ENCODE measurements at regions not wholly inside any gene's neighbourhood (a gene's known extent, or its start where the extent isn't known, plus 50 kb on each side); places are given as distances from the start of the nearest gene placed in this dataset.
"Not testable (repeated sequence)": the region's sequence is repeated elsewhere in the genome, so short reads cannot be mapped to it uniquely, and the experiment has no call there.

DNA sequence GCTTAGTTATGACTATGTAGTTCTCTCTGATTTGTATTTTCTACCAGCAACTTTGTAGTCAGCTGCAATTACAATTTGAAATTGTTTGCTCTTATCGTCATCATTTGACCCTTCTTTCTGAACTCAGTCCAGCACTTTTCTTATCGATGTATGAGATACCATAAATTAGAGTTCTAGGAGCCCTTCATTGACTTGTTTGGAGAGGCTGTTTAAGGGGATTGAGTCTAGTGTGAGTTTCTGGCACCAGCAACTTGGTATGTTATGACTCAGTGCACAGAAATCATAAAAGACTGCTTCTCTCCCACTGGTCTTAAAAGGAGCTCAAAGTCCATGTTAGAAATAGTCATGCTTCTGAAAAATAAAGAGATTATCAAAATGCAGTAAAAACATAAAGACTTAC, 190.3 kb downstream of the TENT5A start:
- no peak for DNase-seq (ENCODE audit: low read depth in 2 of 2)

GRCh38 chr6:81561731-81562130, 190.8 kb downstream of the TENT5A start:
- DNase-seq (ENCODE audit: low read depth in 2 of 2) = no peak

GRCh38 chr6:81561071-81561564, 191.4 kb downstream of the TENT5A start:
- no peak for DNase-seq (ENCODE audit: low read depth in 2 of 2)

- DNase-seq (ENCODE audit: low read depth in 2 of 2) = no peak
These were observed 194.7 kb downstream of the TENT5A start for GRCh38 chr6:81557811-81558210.

- no peak for DNase-seq (ENCODE audit: low read depth in 2 of 2)
These were observed 195.9 kb downstream of the TENT5A start for GRCh38 chr6:81556551-81556950.

GRCh38 chr6:81553216-81553615, 199.3 kb downstream of the TENT5A start:
- DNase-seq (ENCODE audit: low read depth in 2 of 2) = no peak

DNA sequence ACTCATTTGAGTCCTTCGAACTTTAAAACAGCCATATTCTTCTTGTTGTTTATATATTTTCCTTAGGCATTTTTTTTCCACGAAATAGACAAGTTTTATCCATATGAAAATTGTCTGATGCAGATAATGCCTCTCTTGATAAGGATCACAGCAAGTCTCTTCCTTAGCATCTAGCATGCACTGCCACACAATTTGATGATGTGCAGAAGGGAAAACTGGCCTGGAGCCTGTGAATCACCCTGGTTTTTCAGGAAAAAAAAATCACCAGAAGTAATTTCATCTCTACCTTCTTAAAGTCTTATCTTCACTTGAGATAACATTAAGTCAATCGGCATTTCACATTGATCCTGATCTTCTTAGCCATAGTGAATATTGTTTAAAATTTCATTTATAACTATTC, 199.8 kb downstream of the TENT5A start:
- no peak for DNase-seq (ENCODE audit: low read depth in 2 of 2)

DNA sequence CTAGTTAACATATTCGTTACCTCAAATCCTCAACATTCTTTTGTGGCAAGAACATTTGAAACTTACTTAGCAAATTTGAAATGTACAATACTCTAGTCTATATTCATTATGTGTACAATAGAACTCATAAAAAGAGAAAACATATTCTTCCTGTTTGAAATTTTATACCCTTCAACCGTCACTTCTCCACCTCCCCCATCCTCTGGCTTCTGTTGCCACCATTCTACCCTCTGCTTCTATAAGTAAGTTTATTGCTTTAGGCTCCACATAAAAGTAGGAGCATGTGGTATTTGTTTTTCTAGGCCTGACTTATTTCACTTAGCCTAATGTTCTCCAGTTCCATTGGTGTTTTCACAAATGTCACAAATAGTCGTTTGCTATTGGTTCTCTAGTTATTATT, 205.3 kb downstream of the TENT5A start:
- DNase-seq (ENCODE audit: low read depth in 2 of 2) = no peak

GRCh38 chr6:81534934-81535465, 217.5 kb downstream of the TENT5A start:
- no peak for DNase-seq (ENCODE audit: low read depth in 2 of 2)

- no peak for DNase-seq (ENCODE audit: low read depth in 2 of 2)
These were observed 220.5 kb downstream of the TENT5A start for GRCh38 chr6:81531869-81532561.

GRCh38 chr6:81517455-81517854, 235.0 kb downstream of the TENT5A start:
- DNase-seq (ENCODE audit: low read depth in 2 of 2) = no peak

DNA sequence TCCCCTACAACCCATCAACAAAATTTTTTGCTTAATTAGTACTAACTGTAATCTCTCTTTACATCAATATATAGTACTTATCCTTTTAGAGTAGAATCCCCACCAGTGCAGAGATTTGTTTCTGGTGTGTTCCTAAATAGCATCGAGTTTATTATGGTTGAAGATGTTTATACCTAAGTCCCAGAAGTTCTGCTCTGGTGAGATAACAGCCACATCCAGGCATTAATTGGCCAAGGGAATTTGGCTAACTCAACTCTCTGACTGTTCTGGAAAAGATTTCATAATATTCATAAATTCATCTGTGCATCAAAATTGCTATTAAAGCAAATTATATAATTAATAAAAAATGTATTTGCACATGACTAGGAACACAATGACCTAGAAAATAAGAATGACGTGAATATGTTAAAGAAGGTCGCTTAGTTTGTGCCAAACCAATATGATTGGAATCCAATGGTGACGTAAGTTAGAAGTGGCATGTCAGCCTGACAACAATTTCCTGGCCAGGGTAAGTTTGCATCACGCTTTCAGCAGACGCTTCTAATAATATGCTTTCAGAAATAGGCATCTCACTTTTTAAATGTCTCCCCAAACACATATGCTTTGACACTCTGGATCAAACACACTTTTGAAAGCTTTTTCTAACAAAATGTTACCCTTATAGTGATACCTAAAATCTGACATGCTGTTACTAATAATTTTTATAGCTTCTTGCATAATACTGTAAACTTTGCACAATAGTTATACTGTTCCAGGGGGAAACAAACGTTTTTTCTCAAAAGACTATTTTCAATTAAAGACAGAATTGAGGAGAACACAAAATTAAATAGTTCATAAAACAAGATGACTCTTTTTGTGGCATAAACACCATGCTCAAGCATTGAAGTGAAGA, 236.7 kb downstream of the TENT5A start:
- DNase-seq (ENCODE audit: low read depth in 2 of 2) = no peak

GRCh38 chr6:81514195-81514594, 238.3 kb downstream of the TENT5A start:
- not testable (repeated sequence) for DNase-seq (ENCODE audit: low read depth in 2 of 2)

GRCh38 chr6:81511423-81511822, 241.1 kb downstream of the TENT5A start:
- DNase-seq (ENCODE audit: low read depth in 2 of 2) = no peak

DNA sequence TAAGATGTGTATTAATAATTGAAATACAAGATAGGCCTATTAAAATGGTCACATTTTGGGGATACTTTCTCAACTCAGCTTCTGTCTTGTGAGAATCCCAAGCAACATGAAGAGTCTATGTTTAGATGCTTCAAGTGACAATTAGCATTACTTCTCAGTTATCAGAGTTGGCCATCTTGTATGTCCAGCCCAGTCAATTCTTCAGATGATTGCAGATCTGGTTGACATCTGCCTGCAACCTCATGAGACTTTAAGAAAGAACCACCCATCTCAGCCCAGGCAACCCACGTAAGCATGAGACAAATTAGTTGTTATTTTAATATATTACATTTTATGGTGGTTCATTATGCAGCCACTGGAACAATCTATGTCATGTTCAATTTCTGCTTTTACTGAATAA, 256.5 kb downstream of the TENT5A start:
- DNase-seq (ENCODE audit: low read depth in 2 of 2) = no peak

- no peak for DNase-seq (ENCODE audit: low read depth in 2 of 2)
These were observed 260.9 kb downstream of the TENT5A start for GRCh38 chr6:81491454-81492101.

DNA sequence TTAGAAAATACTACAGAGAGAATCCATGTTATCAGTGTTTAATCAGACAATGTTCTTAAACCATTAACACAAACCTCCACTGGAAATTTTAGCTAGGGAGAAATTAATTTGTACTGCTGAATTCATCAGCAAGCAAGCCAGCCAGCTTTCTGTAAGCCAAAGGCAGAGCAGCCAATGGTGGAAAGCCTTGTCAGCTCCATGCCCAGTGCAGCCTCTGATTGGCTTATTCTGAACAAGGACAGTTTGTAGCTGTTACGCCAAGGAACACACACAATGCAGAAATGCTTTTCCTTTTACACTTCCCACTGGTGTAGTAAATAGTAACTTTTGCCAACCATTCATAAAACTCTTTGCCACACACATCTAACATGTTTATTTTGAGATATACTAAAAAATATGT, 265.0 kb downstream of the TENT5A start:
- DNase-seq (ENCODE audit: low read depth in 2 of 2) = no peak

- DNase-seq (ENCODE audit: low read depth in 2 of 2) = no peak
These were observed 266.2 kb downstream of the TENT5A start for GRCh38 chr6:81486234-81486633.

DNA sequence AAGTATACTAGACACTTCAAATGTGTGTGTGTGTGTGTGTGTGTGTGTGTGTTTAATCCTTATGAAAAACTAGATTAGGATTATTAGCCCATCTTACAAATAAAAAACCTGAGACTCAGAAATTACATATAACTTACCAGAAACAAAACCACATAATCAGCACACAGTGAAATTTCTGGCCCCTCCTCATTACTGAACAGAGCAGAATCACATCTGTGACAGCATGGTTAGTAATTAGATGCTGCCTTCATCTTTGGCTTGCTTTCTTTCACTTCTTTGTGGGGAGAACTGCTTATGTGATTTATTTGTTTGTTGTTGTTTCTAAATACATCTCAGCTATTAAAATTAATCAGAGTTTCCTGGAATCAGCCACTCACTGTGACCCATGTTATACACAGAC, 267.1 kb downstream of the TENT5A start:
- no peak for DNase-seq (ENCODE audit: low read depth in 2 of 2)

DNA sequence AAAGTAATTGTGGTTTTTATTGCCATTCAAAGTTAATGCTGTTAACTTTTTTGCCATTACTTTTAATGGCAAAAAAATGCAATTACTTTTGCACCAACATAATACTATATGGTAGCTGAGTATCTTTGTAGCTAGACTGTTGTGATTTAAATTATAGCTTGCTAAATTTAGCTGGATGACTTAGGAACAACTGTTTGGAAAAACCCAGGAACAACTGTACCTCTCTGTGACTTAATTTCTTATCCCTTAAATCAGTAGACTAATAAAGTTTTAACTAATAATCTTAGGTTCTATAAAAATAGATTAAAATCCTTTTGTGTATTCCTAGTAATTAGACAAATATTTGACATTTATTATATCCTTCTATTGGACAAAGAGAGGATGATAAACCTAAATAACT, 268.2 kb downstream of the TENT5A start:
- DNase-seq (ENCODE audit: low read depth in 2 of 2) = no peak

DNA sequence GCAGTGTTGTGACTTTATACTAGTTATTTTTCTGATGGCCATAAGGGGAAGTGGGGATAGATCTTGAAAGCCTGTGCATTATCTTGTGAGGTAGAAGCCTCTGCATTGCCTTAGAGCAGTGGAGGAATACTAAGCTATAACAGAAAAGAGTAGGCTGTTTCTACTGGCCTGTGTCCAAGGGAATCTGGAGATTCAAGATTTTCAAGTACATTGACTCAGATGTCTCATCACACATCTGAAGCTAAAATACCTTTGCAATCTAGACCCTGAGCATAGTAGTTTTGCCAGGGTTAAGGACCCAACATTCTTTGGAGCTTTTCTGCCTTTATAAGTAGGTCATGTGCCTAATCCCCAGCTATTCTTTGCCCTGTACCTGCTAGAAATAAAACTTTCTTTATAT, 272.3 kb downstream of the TENT5A start:
- DNase-seq (ENCODE audit: low read depth in 2 of 2) = no peak

GRCh38 chr6:81476881-81477280, 275.6 kb downstream of the TENT5A start:
- DNase-seq (ENCODE audit: low read depth in 2 of 2) = no peak

Data from stimulated activated CD8-positive, alpha-beta memory T cell treated with anti-CD3 and anti-CD28 coated beads, Interleukin-7, amount 100 ng/mL, for 4 hours (primary cell).